Spleen (tissue), 7 donors: ENCODE measurements at regions not wholly inside any gene's neighbourhood (a gene's known extent, or its start where the extent isn't known, plus 50 kb on each side); places are given as distances from the start of the nearest gene placed in this dataset.

Experiments used
- POLR2AphosphoS5 ChIP-seq, 3 donors: sonication (generic); formaldehyde crosslinking; IDR thresholded peaks; one replicate each; pipeline ENCODE4 v1.5.1; 2017; ENCODE audit warnings: antibody characterized with exemption in 3 of 3
- TF ChIP-seq, protein P1 (sequence below), 11 experiments: fragments of 200-600 bp in 7 of 11; fragments of 450-650 bp in 4 of 11; sonication (generic) in 4 of 11; IDR thresholded peaks in 8 of 11; conservative IDR thresholded peaks in 3 of 11; 1 replicate in 7 of 11; 2 replicates in 4 of 11; pipeline versions ENCODE4 v1.4.0 to v1.8.0; 2016 to 2021; ENCODE audit warnings: antibody characterized with exemption in 11 of 11, inconsistent platforms in 4 of 11, mild to moderate bottlenecking in 1 of 11
- donor health status: DM: no; HTN: no; CAD: no; lungs with moderate emphysema.
- donor health status: DM: no; HTN: no; CAD: no.
- donor health status: DM: no; HTN: no; CAD: no.

- TF ChIP-seq, protein P1, sequence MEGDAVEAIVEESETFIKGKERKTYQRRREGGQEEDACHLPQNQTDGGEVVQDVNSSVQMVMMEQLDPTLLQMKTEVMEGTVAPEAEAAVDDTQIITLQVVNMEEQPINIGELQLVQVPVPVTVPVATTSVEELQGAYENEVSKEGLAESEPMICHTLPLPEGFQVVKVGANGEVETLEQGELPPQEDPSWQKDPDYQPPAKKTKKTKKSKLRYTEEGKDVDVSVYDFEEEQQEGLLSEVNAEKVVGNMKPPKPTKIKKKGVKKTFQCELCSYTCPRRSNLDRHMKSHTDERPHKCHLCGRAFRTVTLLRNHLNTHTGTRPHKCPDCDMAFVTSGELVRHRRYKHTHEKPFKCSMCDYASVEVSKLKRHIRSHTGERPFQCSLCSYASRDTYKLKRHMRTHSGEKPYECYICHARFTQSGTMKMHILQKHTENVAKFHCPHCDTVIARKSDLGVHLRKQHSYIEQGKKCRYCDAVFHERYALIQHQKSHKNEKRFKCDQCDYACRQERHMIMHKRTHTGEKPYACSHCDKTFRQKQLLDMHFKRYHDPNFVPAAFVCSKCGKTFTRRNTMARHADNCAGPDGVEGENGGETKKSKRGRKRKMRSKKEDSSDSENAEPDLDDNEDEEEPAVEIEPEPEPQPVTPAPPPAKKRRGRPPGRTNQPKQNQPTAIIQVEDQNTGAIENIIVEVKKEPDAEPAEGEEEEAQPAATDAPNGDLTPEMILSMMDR (IDR thresholded peaks at IDR 0.05 in 8 of 11, conservative IDR thresholded peaks at IDR 0.05 in 3 of 11), result no peak
- TF ChIP-seq POLR2AphosphoS5 (IDR thresholded peaks at IDR 0.05), result no peak
These were observed 130.5 kb downstream of the TOMM20 start for GRCh38 chr1:234997896-234998741.
